ENCODE measurements at regions not wholly inside any gene's neighbourhood (a gene's known extent, or its start where the extent isn't known, plus 50 kb on each side); places are given as distances from the start of the nearest gene placed in this dataset.
"Not testable (repeated sequence)": the region's sequence is repeated elsewhere in the genome, so short reads cannot be mapped to it uniquely, and the experiment has no call there.

GRCh38 chr3:145687978-145688377 lies 473.0 kb downstream of the PLOD2 start:
- not testable (repeated sequence) for TF ChIP-seq CTCF, POLR2A (IDR thresholded peaks at IDR 0.05)

Data from lower leg skin (tissue), 3 donors.